ENCODE measurements at regions not wholly inside any gene's neighbourhood (a gene's known extent, or its start where the extent isn't known, plus 50 kb on each side); places are given as distances from the start of the nearest gene placed in this dataset.
A peak's percentile ranks its signal among the peaks of the same experiment; 100 is the strongest.
"Not testable (repeated sequence)": the region's sequence is repeated elsewhere in the genome, so short reads cannot be mapped to it uniquely, and the experiment has no call there.

- not testable (repeated sequence) for DNase-seq
These were observed 83.6 kb upstream of the CRYM start for GRCh38 chr16:21361612-21362227.

- not testable (repeated sequence) for DNase-seq
These were observed 83.0 kb upstream of the CRYM start for GRCh38 chr16:21361045-21361444.

GRCh38 chr16:21359513-21359912, 81.4 kb upstream of the CRYM start:
- not testable (repeated sequence) for DNase-seq

GRCh38 chr16:21358261-21358795, 80.2 kb upstream of the CRYM start:
- DNase-seq = not testable (repeated sequence)

GRCh38 chr16:21356308-21356707, 78.2 kb upstream of the CRYM start:
- DNase-seq = not testable (repeated sequence)

GRCh38 chr16:21351433-21351832, 73.3 kb upstream of the CRYM start:
- not testable (repeated sequence) for DNase-seq

GRCh38 chr16:21350851-21351250, 72.8 kb upstream of the CRYM start:
- not testable (repeated sequence) for DNase-seq

- not testable (repeated sequence) for DNase-seq
These were observed 71.2 kb upstream of the CRYM start for GRCh38 chr16:21349336-21349735.

- DNase-seq = not testable (repeated sequence)
These were observed 70.7 kb upstream of the CRYM start for GRCh38 chr16:21348815-21349214.

GRCh38 chr16:21347538-21347937, 69.4 kb upstream of the CRYM start:
- DNase-seq = not testable (repeated sequence)

GRCh38 chr16:21346756-21347491, 68.8 kb upstream of the CRYM start:
- not testable (repeated sequence) for DNase-seq

- not testable (repeated sequence) for DNase-seq
These were observed 66.3 kb upstream of the CRYM start for GRCh38 chr16:21344361-21344912.

- DNase-seq = no peak
These were observed 63.0 kb upstream of the CRYM start for GRCh38 chr16:21341101-21341500.

GRCh38 chr16:21339941-21340340, 61.9 kb upstream of the CRYM start:
- DNase-seq = no peak

GRCh38 chr16:21339269-21339641, 61.2 kb upstream of the CRYM start:
- DNase-seq = no peak

- peak; percentile 58 for DNase-seq
These were observed 60.6 kb upstream of the CRYM start for GRCh38 chr16:21338537-21339268.

- DNase-seq = no peak
These were observed 58.1 kb upstream of the CRYM start for GRCh38 chr16:21336231-21336630.

GRCh38 chr16:21334188-21335146, 56.4 kb upstream of the CRYM start:
- DNase-seq = not testable (repeated sequence)

GRCh38 chr16:21333683-21334082, 55.6 kb upstream of the CRYM start:
- not testable (repeated sequence) for DNase-seq

Data from activated CD4-positive, alpha-beta T cell treated with anti-CD3 and anti-CD28 coated beads, Interleukin-2, Interleukin-6, amounts not matched to agents 100 ng/mL and 50 ng/mL, durations not matched to agents 16 hours and 8 hours (primary cell).